Breast epithelium (tissue), 4 donors: ENCODE measurements at regions not wholly inside any gene's neighbourhood (a gene's known extent, or its start where the extent isn't known, plus 50 kb on each side); places are given as distances from the start of the nearest gene placed in this dataset.

Experiments
- DNase-seq, 2 donors: peaks; one replicate each; pipeline ENCODE4 v3.0.0-alpha.2; 2019; ENCODE audit warnings: low spot score in 2 of 2
- H3K27ac ChIP-seq, 2 donors: fragments of 200-600 bp; sonication (generic) in 1 of 2; one replicate each; pipeline ENCODE4 v1.5.1; 2016 to 2019; ENCODE audit warnings: mild to moderate bottlenecking in 1 of 2
- H3K27me3 ChIP-seq, 2 donors: fragments of 200-600 bp; sonication (generic) in 1 of 2; one replicate each; pipeline versions ENCODE4 v1.5.1 to v1.6.0; 2017 to 2019; ENCODE audit warnings: control low read depth in 1 of 2, mild to moderate bottlenecking in 1 of 2
- H3K36me3 ChIP-seq: fragments of 200-600 bp; one replicate; pipeline ENCODE4 v1.5.1; 2019
- H3K4me1 ChIP-seq, 2 donors: fragments of 200-600 bp; sonication (generic); one replicate each; pipeline ENCODE4 v1.5.1; 2016 to 2019; ENCODE audit warnings: control low read depth in 1 of 2
- H3K4me3 ChIP-seq, 3 donors: fragments of 200-600 bp; sonication (generic); 1 replicate in 2 of 3; 2 replicates in 1 of 3; pipeline ENCODE4 v1.5.1; 2016 to 2019; ENCODE audit warnings: mild to moderate bottlenecking in 3 of 3, moderate library complexity in 2 of 3
- H3K9me3 ChIP-seq, 2 donors: fragments of 200-600 bp; sonication (generic) in 1 of 2; one replicate each; pipeline ENCODE4 v1.5.1; 2016 to 2019; ENCODE audit warnings: control low read depth in 1 of 2
- CTCF ChIP-seq, 3 donors: fragments of 450-650 bp; IDR thresholded peaks; one replicate each; pipeline ENCODE4 v1.5.1; 2016 to 2017; ENCODE audit warnings: antibody characterized with exemption in 3 of 3, mild to moderate bottlenecking in 3 of 3, moderate library complexity in 3 of 3
- POLR2A ChIP-seq: fragments of 450-650 bp; IDR thresholded peaks from one replicate; pipeline ENCODE4 v1.6.1; 2016; ENCODE audit warnings: antibody characterized with exemption, mild to moderate bottlenecking, moderate library complexity
- POLR2AphosphoS5 ChIP-seq, 3 donors: sonication (generic); formaldehyde crosslinking; IDR thresholded peaks; one replicate each; pipeline ENCODE4 v1.6.1; 2017; ENCODE audit warnings: antibody characterized with exemption in 3 of 3
- intact Hi-C: fragments of 100-400 bp; cut with DNase I; formaldehyde crosslinking; loops from one replicate; pipeline ENCODE4 v1.15.1; 2023; ENCODE audit warnings: low total_unique reads

- Histone ChIP-seq H3K27ac (no peak overlapping the region), H3K36me3 (no peaks in the 10 kb centered on the region), H3K4me3 (no peak overlapping the region), H3K4me1 (no peaks in the 10 kb centered on the region), H3K9me3 (no peaks in the 10 kb centered on the region), H3K27me3 (no peaks in the 10 kb centered on the region)
- intact Hi-C loops, result no loop called here
- DNase-seq, result no peak
- TF ChIP-seq CTCF (IDR thresholded peaks at IDR 0.05) (no peak), POLR2AphosphoS5 (IDR thresholded peaks at IDR 0.05) (no peak), POLR2A (no peak)
These were observed 132.7 kb upstream of the HS6ST1 start for GRCh38 chr2:128451084-128452023.

GRCh38 chr2:128452024-128452411 lies 133.3 kb upstream of the HS6ST1 start:
- Histone ChIP-seq H3K4me1 (no peaks in the 10 kb centered on the region), H3K36me3 (no peaks in the 10 kb centered on the region), H3K4me3 (no peak overlapping the region), H3K27me3 (no peaks in the 10 kb centered on the region), H3K9me3 (no peaks in the 10 kb centered on the region), H3K27ac (no peak overlapping the region)
- DNase-seq, result no peak
- TF ChIP-seq POLR2AphosphoS5 (IDR thresholded peaks at IDR 0.05), result no peak
- TF ChIP-seq POLR2A, result no peak
- no peak for TF ChIP-seq CTCF (IDR thresholded peaks at IDR 0.05)
- intact Hi-C loops, result no loop called here

GRCh38 chr2:128452536-128453530 lies 134.2 kb upstream of the HS6ST1 start:
- intact Hi-C loops, result no loop called here
- no peak overlapping the region for H3K27ac ChIP-seq
- H3K4me1 ChIP-seq, result no peaks in the 10 kb centered on the region
- H3K36me3 ChIP-seq, result no peaks in the 10 kb centered on the region
- TF ChIP-seq POLR2AphosphoS5 (IDR thresholded peaks at IDR 0.05), result no peak
- TF ChIP-seq CTCF (IDR thresholded peaks at IDR 0.05), result no peak
- no peak for TF ChIP-seq POLR2A
- DNase-seq, result no peak
- no peak overlapping the region for H3K4me3 ChIP-seq
- H3K9me3 ChIP-seq, result no peaks in the 10 kb centered on the region
- no peaks in the 10 kb centered on the region for H3K27me3 ChIP-seq

- Histone ChIP-seq H3K4me3 (no peak overlapping the region), H3K27ac (no peak overlapping the region), H3K4me1 (no peaks in the 10 kb centered on the region), H3K27me3 (no peaks in the 10 kb centered on the region), H3K9me3 (no peaks in the 10 kb centered on the region), H3K36me3 (no peaks in the 10 kb centered on the region)
- intact Hi-C loops, result no loop called here
- no peak for DNase-seq
- TF ChIP-seq POLR2AphosphoS5 (IDR thresholded peaks at IDR 0.05) (no peak), POLR2A (no peak), CTCF (IDR thresholded peaks at IDR 0.05) (no peak)
These were observed 136.5 kb upstream of the HS6ST1 start for GRCh38 chr2:128454980-128455720.
